ENCODE measurements at regions not wholly inside any gene's neighbourhood (a gene's known extent, or its start where the extent isn't known, plus 50 kb on each side); places are given as distances from the start of the nearest gene placed in this dataset.
"Not testable (repeated sequence)": the region's sequence is repeated elsewhere in the genome, so short reads cannot be mapped to it uniquely, and the experiment has no call there.

DNA sequence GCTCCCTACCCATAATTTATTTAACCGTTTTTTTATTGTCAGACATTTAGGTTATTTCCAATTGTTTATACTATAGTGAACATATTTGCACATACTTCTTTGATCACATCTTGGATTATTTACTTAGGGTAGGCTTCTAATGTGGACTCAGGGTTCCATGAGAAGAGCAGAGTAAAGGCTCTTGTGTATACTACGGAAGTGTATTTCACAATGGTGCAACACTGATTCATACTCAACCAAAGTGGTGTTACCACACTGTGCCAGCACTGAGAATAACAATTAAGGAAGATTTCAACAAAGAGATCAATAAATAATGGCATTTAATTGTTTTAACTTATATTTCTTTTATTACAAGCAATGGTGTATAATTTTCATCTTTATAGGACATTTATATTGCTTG lies 251.2 kb downstream of the ZNF326 start:
- H3K36me3 Mint-ChIP-seq, result no peaks in the 10 kb centered on the region
- peaks cover 4 to 10% (median 6%) of the 10 kb centered on the region in 3 donors for H3K9me3 Mint-ChIP-seq
- no peak overlapping the region for H3K27ac Mint-ChIP-seq
- H3K4me3 Mint-ChIP-seq, result no peak overlapping the region
- H3K27me3 Mint-ChIP-seq, result no peaks in the 10 kb centered on the region
- no peaks in the 10 kb centered on the region for H3K4me1 Mint-ChIP-seq

DNA sequence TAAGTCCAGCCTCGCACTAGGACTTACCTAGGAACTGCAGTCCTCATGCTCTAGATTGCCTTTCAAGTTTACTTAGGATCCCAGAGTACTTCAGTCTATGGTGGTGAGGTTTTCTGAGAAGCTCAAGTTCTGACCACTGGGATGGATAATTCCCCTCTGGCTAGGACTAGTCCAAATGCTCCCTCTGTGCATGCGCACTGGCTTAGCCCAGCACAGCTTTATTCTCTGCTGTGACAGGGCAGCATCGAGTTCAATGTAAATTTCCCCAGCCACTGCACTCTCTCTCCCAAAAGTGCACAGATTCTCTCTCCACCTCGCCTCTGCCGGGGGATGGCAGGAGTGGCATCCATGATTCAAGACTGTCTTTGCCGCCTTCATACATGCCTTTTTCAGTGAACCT lies 241.6 kb downstream of the ZNF326 start:
- Mint-ChIP-seq H3K27ac (no peak overlapping the region), H3K36me3 (no peaks in the 10 kb centered on the region), H3K27me3 (no peaks in the 10 kb centered on the region), H3K4me1 (no peaks in the 10 kb centered on the region), H3K9me3 (peaks cover 2 to 18% (median 9%) of the 10 kb centered on the region in 3 donors), H3K4me3 (no peak overlapping the region)

DNA sequence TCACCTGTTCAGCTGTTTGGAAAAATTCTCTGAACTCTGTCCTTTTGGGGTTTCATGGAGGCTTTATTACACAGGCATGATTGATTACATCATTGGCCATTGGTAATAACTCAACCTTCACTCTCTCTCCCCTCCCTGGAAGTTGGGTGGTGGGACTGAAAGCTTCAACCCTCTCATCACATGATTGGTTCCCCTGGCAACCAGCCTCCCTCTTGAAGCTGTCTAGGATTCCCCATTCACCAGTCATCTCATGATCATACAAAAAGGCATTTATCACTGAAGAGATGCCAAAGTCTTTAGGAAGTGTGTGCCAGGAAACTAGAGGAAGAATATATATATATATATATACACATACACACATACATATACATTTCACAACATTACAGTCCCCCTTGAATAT lies 228.5 kb downstream of the ZNF326 start:
- Mint-ChIP-seq H3K27ac (no peak overlapping the region), H3K4me3 (no peak overlapping the region)

DNA sequence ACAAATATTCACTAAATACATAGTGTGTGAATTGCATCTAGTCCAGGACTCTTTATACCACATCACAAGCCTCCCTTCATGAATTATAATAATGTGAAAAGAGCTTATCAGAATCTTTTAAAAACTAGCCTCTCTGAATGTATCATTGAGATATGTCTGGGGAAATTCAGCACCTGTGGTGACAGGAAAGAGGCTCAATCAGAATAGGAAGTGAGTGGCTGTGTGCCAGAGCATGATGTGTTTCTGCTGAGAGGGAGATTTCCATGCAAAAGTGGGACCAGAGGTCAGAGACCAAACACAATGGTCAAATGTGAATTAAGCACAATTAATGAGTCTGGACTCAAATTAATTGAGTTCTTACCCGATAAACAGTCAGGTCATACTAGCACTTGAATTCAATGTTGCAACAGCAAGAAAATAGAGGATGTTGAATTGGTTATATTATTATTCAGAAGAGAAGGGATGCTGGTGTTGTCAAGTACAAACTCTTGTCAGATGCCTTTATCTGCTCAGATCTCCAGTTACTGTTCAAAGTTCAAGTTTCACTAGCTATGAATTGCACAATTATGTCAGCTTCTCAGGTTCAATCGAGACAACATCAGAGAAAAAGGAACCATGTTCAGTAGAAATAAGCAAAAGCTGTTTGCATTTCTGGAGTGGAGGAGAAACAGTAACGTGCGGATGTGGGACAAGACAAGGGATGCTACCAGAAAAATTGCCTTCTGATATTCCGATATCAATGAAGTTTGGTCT lies 226.2 kb downstream of the ZNF326 start:
- Mint-ChIP-seq H3K4me3 (no peak overlapping the region), H3K27ac (no peak overlapping the region), H3K27me3 (peaks cover 10% of the 10 kb centered on the region), H3K36me3 (peaks cover 2% of the 10 kb centered on the region), H3K4me1 (no peaks in the 10 kb centered on the region), H3K9me3 (peaks cover 0 to 9% (median 8%) of the 10 kb centered on the region in 3 donors)

More for the DNA sequence above, 228.5 kb downstream of the ZNF326 start:
- peaks cover 2% of the 10 kb centered on the region for H3K36me3 Mint-ChIP-seq
- H3K9me3 Mint-ChIP-seq, result peaks cover 8 to 11% (median 10%) of the 10 kb centered on the region in 3 donors
- no peaks in the 10 kb centered on the region for H3K4me1 Mint-ChIP-seq
- H3K27me3 Mint-ChIP-seq, result peaks cover 10% of the 10 kb centered on the region

DNA sequence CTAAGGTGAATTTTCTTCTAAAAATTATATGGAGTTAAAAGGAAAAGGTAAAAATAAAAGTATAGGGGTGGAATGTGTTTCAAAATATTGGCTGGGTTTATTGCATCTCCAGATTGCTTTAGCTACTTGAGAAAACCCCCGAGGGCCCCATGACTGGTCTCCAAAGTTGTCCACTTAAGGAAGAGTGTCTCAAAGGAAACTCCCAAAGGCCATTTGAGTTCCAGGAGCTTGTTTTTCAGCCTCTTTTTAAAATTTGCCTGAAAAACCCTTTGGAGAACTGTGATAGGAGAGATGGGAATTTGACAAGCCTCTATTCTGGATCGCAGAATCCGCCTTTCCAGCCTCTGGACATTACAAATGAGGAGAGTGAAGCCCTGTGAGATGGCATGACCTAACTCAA lies 225.6 kb downstream of the ZNF326 start:
- Mint-ChIP-seq H3K4me1 (no peaks in the 10 kb centered on the region), H3K9me3 (peaks cover 0 to 9% (median 8%) of the 10 kb centered on the region in 3 donors), H3K36me3 (peaks cover 2% of the 10 kb centered on the region), H3K27ac (no peak overlapping the region), H3K4me3 (no peak overlapping the region), H3K27me3 (peaks cover 10% of the 10 kb centered on the region)

DNA sequence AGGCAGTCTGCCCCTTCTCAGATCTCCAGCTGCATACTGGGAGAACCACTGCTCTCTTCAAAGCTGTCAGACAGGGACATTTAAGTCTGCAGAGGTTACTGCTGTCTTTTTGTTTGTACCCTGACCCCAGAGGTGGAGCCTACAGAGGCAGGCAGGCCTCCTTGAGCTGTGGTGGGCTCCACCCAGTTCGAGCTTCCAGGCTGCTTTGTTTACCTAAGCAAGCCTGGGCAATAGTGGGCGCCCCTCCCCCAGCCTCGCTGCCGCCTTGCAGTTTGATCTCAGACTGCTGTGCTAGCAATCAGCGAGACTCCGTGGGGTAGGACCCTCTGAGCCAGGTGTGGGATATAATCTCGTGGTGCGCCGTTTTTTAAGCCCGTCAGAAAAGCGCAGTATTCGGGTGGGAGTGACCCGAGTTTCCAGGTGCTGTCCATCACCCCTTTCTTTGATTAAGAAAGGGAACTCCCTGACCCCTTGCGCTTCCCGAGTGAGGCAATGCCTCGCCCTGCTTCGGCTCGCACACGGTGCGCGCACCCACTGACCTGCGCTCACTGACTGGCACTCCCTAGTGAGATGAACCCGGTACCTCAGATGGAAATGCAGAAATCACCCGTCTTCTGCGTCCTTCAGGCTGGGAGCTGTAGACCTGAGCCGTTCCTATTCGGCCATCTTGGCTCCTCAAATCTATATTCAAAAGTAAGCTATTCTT lies 224.4 kb downstream of the ZNF326 start:
- not testable (repeated sequence) for H3K27ac Mint-ChIP-seq, H3K4me1 Mint-ChIP-seq, H3K4me3 Mint-ChIP-seq, H3K36me3 Mint-ChIP-seq, H3K9me3 Mint-ChIP-seq
- peaks cover 11% of the 10 kb centered on the region for H3K27me3 Mint-ChIP-seq

DNA sequence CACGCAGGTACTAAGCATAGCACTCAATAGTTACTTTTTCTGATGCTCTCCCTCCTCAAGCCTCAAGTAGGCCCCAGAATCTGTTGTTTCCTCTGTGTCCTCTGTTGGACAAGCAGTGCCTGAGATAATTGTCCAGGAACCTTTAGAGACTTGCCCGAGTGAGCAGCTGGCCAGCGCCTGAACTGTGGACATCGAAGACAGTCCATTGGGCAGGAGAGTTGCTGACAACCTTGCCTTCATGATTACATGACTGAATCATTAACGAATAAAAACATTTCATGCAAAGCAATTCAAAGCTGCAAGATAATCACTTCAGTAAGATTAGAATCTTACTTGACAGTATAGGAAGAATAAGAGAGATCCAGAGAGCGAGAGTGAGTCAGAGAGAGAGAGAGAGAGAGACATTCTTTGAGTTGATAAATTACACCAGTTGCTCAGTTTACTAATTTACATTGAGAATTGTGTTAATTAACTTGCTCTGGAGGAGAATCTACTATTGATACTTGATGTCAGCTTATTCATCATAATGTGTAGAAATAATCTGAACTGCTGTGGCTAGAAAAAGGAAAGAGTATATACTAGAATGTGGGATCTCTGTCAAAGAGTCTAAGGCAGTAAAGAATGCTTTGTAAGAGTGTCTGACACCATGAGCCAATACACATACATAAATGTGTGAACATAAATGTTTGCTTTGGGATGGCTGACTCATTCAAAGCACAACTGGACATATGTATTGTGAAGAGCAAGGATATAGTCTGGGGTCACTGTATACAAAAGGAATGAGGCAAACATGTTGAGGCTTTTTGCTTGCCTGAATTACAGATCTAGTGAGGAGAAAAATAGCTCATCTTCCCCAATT lies 216.0 kb downstream of the ZNF326 start:
- Mint-ChIP-seq H3K9me3 (no peaks in the 10 kb centered on the region), H3K4me3 (no peak overlapping the region), H3K36me3 (no peaks in the 10 kb centered on the region), H3K27ac (no peak overlapping the region), H3K27me3 (peaks cover 2% of the 10 kb centered on the region), H3K4me1 (no peaks in the 10 kb centered on the region)

DNA sequence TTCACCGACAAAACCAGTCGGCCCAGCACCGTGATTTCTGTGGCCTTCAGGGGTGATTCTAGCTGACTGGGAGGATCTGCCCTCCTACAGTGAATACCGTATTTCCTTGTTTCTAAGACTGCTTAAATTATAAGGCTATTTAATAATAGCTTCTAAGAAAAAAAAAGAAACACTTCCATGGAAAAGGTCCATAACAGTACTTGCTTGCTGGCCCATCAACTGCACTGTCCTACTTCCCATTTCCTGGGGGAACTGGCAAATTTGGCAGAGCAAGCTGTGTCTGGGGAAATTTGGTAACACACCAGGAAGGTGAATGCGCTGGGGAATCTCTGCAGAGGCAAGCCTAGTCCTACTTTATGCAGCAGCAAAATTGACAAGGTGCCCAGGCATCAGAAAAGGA lies 214.0 kb downstream of the ZNF326 start:
- Mint-ChIP-seq H3K27ac (no peak overlapping the region), H3K4me1 (no peaks in the 10 kb centered on the region), H3K4me3 (no peak overlapping the region), H3K27me3 (no peaks in the 10 kb centered on the region), H3K9me3 (no peaks in the 10 kb centered on the region), H3K36me3 (no peaks in the 10 kb centered on the region)

DNA sequence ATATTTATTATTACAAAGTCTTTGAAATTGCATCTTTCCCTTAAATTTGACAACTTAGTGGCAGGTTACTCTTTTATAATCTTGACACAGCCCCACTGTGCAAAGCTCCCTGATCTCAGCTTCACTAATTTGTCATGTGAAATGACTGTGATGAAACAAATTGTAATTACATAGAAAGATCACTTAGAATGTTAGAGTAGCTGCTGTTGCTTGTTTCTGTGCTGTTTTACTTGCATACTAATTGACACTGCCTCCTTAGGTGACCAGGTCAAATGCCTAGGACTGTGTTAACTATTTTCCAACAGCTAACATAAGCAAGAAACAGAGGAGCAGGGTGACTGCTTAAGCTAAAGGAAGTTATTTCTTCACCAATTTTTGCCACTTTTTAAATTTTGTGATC lies 211.3 kb downstream of the ZNF326 start:
- Mint-ChIP-seq H3K4me3 (no peak overlapping the region), H3K4me1 (peaks cover 0 to 2% (median 0%) of the 10 kb centered on the region in 3 donors), H3K9me3 (no peaks in the 10 kb centered on the region), H3K36me3 (no peaks in the 10 kb centered on the region), H3K27me3 (peaks cover 2% of the 10 kb centered on the region), H3K27ac (no peak overlapping the region)

DNA sequence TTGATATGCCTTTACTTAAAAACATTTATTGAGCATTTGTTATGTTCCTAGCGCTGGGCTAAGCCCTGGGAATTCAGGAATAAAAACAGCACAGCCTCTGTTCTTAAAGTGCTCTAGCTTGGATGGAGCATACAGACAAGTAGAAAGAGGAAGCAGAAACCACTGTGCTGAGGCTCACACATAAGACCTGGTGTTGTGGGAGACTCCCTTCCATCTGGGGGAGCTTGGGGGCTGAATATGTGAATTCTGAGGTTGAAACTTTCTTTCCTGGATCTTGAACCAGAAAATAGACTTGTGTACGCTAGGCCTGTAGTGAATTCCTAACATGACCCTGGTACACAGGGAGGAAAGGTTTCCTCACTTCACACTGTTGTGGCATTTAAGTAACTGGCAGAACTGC lies 209.9 kb downstream of the ZNF326 start:
- no peaks in the 10 kb centered on the region for H3K36me3 Mint-ChIP-seq
- no peak overlapping the region for H3K4me3 Mint-ChIP-seq
- no peaks in the 10 kb centered on the region for H3K9me3 Mint-ChIP-seq
- H3K27me3 Mint-ChIP-seq, result peaks cover 2% of the 10 kb centered on the region
- H3K4me1 Mint-ChIP-seq, result peaks cover 0 to 2% (median 0%) of the 10 kb centered on the region in 3 donors
- H3K27ac Mint-ChIP-seq, result no peak overlapping the region

DNA sequence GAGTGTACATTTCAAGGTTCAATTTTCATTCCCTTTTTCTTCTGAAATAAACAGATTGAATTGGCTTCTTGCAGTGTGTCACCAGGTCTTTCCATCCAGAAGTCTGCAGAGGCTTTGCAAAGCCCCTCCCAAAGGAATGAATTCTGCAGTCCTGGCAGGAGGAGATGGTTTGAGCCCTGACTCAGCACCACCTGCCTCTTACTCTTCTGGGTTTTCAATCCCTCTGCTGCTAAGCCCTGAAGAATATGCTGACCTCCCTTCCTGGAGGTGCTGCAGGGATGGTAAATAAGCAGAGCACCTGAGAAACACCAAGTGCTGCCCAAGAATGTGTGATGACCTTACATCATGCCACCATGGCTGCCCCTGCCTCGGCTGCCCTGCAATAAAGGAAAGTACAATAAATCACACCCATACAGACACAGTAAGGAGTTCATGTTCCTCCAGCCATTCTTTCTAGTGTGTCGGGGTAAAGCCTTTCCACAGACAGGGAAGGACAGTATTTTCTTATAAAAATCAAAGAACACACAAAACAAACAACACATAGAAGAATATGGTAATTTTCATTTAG lies 209.2 kb downstream of the ZNF326 start:
- peaks cover 2% of the 10 kb centered on the region for H3K27me3 Mint-ChIP-seq
- H3K4me3 Mint-ChIP-seq, result no peak overlapping the region
- no peaks in the 10 kb centered on the region for H3K9me3 Mint-ChIP-seq
- H3K36me3 Mint-ChIP-seq, result no peaks in the 10 kb centered on the region
- peaks cover 0 to 2% (median 0%) of the 10 kb centered on the region in 3 donors for H3K4me1 Mint-ChIP-seq
- H3K27ac Mint-ChIP-seq, result no peak overlapping the region

DNA sequence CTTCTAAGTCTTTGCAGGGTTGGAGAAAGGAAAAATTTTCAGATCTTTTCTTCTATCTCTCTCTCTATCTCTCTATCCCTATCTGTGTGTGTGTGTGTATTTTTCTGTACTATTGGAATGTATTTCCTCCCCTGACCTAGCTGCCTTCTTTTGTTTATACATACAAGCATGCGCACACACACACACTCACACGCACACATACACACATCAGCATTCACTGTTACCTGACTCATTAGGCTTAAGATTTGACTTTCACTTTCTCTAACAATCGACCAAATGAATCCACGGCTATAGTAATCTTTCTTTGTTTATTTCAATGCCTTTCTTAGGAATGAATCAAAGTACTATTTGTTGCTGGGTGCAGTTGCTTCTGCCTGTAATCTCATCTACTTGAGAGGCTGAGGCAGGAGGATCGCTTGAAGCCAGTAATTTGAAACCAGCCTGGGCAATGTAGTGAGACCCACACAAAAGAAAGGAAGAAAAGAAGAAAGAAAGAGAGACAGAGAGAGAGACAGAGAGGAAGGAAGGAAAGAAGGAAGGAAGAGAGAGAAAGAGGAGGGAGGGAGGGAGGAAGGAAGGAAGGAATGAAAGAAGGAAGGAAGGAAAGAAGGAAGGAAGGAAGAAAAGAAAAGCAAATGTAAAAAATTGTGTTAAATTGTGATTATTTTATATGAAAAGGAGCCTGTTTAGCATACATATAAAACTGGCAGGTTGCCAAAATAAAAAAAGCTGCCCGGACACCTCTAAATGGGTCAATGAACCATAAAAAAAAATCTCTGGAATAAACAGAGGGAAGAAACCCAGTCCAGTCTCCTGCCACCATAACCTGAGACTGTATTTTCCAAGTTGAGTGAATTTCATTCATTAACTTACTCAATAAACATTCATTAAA lies 206.8 kb downstream of the ZNF326 start:
- Mint-ChIP-seq H3K9me3 (peaks cover 0 to 2% (median 0%) of the 10 kb centered on the region in 3 donors), H3K4me3 (no peak overlapping the region), H3K27me3 (peaks cover 2% of the 10 kb centered on the region), H3K27ac (no peak overlapping the region), H3K4me1 (peaks cover 0 to 2% (median 0%) of the 10 kb centered on the region in 3 donors), H3K36me3 (no peaks in the 10 kb centered on the region)

DNA sequence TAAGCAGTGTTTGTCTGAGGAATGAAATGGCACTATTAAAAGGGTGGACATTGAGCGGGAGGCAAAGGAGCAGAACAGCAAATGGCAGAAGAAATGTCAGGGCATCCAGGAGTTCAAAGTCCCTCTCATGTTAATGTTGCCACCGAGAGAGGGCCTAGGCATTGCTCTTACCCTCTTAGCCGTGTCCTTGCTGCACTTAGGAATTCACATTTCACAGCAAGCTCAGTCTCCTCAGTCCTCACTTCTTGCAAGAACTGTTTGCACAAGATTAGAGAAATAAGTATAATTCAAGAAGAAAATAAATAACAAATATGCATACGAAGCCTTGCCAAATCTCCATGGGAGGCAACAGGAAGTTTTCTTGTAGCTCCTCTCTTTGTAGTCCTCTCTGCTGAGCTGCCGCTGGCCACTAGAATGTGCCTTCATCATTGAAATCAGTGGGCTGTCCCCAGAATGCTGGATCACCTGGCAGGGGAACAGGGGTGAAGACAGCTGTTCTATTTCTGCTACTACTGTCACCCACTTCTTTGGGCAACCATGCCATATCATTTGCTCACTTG lies 205.8 kb downstream of the ZNF326 start:
- H3K36me3 Mint-ChIP-seq, result no peaks in the 10 kb centered on the region
- peaks cover 2% of the 10 kb centered on the region for H3K27me3 Mint-ChIP-seq
- H3K27ac Mint-ChIP-seq, result no peak overlapping the region
- peaks cover 0 to 2% (median 0%) of the 10 kb centered on the region in 3 donors for H3K4me1 Mint-ChIP-seq
- H3K9me3 Mint-ChIP-seq, result peaks cover 0 to 2% (median 0%) of the 10 kb centered on the region in 3 donors
- H3K4me3 Mint-ChIP-seq, result no peak overlapping the region
